Smooth muscle cell (in vitro differentiated cells): ENCODE measurements at regions not wholly inside any gene's neighbourhood (a gene's known extent, or its start where the extent isn't known, plus 50 kb on each side); places are given as distances from the start of the nearest gene placed in this dataset.
A peak's percentile ranks its signal among the peaks of the same experiment; 100 is the strongest.

ENCODE experiments used
- DNase-seq: peaks from one replicate; lab custom pipeline; 2025; ENCODE audit not compliant: unreplicated experiment; lab: John Stamatoyannopoulos, UW
- H2AFZ ChIP-seq: fragments of 200-600 bp; sonication (generic); 2 replicates; pipeline ENCODE4 v1.6.0; 2016; ENCODE audit warnings: antibody characterized with exemption, low read depth, mild to moderate bottlenecking
- H3F3A ChIP-seq: fragments of 200-600 bp; sonication (generic); 2 replicates; pipeline ENCODE4 v1.6.0; 2017; ENCODE audit warnings: antibody characterized with exemption, low read depth
- H3K27ac ChIP-seq: fragments of 200-600 bp; sonication (generic); 2 replicates; pipeline ENCODE4 v1.5.1; 2016; ENCODE audit warnings: low read depth, mild to moderate bottlenecking
- H3K27me3 ChIP-seq: fragments of 200-600 bp; sonication (generic); 2 replicates; pipeline ENCODE4 v1.6.1; 2016; ENCODE audit warnings: low read depth, mild to moderate bottlenecking
- H3K36me3 ChIP-seq: fragments of 200-600 bp; sonication (generic); 2 replicates; pipeline ENCODE4 v1.5.1; 2016; ENCODE audit warnings: low read depth
- H3K4me1 ChIP-seq: fragments of 200-600 bp; sonication (generic); 2 replicates; pipeline ENCODE4 v1.5.1; 2016; ENCODE audit warnings: low read depth
- H3K4me2 ChIP-seq: fragments of 200-600 bp; sonication (generic); 2 replicates; pipeline ENCODE4 v1.6.0; 2016; ENCODE audit warnings: mild to moderate bottlenecking
- H3K4me3 ChIP-seq: fragments of 200-600 bp; sonication (generic); 2 replicates; pipeline ENCODE4 v1.5.1; 2016; ENCODE audit warnings: mild to moderate bottlenecking
- H3K79me2 ChIP-seq: fragments of 200-600 bp; sonication (generic); 2 replicates; pipeline ENCODE4 v1.6.0; 2016; ENCODE audit warnings: low read depth, mild to moderate bottlenecking
- H3K9ac ChIP-seq: fragments of 200-600 bp; sonication (generic); 2 replicates; pipeline ENCODE4 v1.6.0; 2016; ENCODE audit warnings: low read depth
- H3K9me3 ChIP-seq: fragments of 200-600 bp; sonication (generic); replicated peaks from 2 replicates; pipeline ENCODE4 v1.5.1; 2016; ENCODE audit warnings: low read depth
- H4K20me1 ChIP-seq: fragments of 200-600 bp; sonication (generic); 2 replicates; pipeline ENCODE4 v1.6.0; 2016; ENCODE audit warnings: low read depth
- WGBS: methylation state at CpG from one replicate; pipeline ENCODE4 v1.1.7; 2016; ENCODE audit warnings: low lambda C conversion rate; 5-methylcytosine and 5-hydroxymethylcytosine counted together
- TF ChIP-seq, protein P1 (sequence below): fragments of 200-600 bp; sonication (generic); IDR thresholded peaks from 2 replicates; pipeline ENCODE4 v1.5.1; 2017; ENCODE audit warnings: borderline replicate concordance, mild to moderate bottlenecking, antibody characterized with exemption; ENCODE audit not compliant: insufficient read depth, poor library complexity, severe bottlenecking

DNA sequence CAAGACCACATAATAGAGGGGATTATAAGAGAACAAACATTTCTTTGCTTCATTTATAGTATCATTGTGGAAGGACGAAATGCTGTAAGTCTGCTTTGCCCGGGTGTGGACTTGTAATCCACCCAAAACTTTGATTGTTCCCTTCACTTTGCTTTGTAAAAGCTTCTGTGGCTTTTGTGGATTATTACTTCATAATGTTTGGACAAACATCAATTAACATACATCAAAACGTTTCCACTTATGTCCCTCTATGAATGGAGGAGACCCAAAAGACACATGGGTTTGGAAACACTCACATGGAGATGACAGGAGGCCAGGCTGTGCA, 415.4 kb downstream of the SPRY1 start:
- no peaks in the 10 kb centered on the region for H3K79me2 ChIP-seq
- TF ChIP-seq, protein P1, sequence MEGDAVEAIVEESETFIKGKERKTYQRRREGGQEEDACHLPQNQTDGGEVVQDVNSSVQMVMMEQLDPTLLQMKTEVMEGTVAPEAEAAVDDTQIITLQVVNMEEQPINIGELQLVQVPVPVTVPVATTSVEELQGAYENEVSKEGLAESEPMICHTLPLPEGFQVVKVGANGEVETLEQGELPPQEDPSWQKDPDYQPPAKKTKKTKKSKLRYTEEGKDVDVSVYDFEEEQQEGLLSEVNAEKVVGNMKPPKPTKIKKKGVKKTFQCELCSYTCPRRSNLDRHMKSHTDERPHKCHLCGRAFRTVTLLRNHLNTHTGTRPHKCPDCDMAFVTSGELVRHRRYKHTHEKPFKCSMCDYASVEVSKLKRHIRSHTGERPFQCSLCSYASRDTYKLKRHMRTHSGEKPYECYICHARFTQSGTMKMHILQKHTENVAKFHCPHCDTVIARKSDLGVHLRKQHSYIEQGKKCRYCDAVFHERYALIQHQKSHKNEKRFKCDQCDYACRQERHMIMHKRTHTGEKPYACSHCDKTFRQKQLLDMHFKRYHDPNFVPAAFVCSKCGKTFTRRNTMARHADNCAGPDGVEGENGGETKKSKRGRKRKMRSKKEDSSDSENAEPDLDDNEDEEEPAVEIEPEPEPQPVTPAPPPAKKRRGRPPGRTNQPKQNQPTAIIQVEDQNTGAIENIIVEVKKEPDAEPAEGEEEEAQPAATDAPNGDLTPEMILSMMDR: no peak
- no peaks in the 10 kb centered on the region for H3K9me3 ChIP-seq
- H3K9ac ChIP-seq: no peak overlapping the region
- H3K4me3 ChIP-seq: no peak overlapping the region
- H2AFZ ChIP-seq: peak overlapping the region; percentile 12
- H3K27ac ChIP-seq: no peak overlapping the region
- no peaks in the 10 kb centered on the region for H3K36me3 ChIP-seq
- H3K4me2 ChIP-seq: no peak overlapping the region
- no peaks in the 10 kb centered on the region for H3F3A ChIP-seq
- WGBS: 87% methylated on average over 3 of the region's 3 CpGs
- H4K20me1 ChIP-seq: no peaks in the 10 kb centered on the region
- H3K27me3 ChIP-seq: no peaks in the 10 kb centered on the region
- DNase-seq: no peak
- no peaks in the 10 kb centered on the region for H3K4me1 ChIP-seq

DNA sequence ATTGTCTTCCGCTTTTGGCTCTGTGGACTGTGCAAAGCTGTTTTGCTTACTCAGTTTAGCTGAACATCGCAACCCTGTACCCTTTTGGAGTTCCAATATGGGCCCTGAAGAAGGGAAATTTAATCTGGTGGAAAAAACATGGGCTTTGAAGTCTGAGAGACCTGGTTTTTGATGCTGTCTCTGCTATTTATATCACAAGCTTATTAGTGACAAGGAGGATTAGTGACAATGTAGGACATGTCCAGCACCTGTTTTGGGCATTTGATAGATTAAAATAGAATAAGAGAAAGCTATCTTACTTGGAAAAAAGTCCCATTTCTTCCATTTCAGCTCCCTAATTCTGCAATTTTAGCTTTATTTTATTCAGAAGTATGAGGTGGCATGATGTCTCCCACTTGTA, 417.3 kb downstream of the SPRY1 start:
- no peaks in the 10 kb centered on the region for H3K27me3 ChIP-seq
- TF ChIP-seq, protein P1: no peak
- WGBS: 97% methylated on average over 2 of the region's 2 CpGs

DNA sequence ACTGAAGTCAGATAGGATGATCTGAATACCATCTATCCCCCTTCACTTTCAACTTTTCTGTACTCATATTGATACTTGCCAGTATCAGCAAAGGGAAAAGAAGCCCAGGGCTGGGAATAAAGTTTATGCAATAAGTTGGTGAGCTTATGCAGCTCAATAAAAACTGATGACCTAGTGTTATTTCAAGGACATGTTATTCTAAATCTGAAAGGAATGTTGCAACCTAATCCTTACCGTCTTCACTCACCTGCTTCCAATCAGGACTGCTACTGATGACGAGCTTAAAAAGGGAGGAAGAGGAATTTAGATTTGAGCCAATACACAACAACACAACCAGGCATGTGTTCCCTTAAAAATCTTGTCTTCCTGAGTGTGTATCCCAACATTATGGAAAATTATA, 419.9 kb downstream of the SPRY1 start:
- H3K4me1 ChIP-seq: no peaks in the 10 kb centered on the region
- TF ChIP-seq, protein P1: no peak
- no peaks in the 10 kb centered on the region for H3K9me3 ChIP-seq
- H2AFZ ChIP-seq: no peak overlapping the region
- 56% methylated on average over 2 of the region's 2 CpGs for WGBS
- no peaks in the 10 kb centered on the region for H3K27me3 ChIP-seq
- no peaks in the 10 kb centered on the region for H3K36me3 ChIP-seq
- H3K27ac ChIP-seq: no peak overlapping the region
- H3F3A ChIP-seq: no peaks in the 10 kb centered on the region
- H3K9ac ChIP-seq: no peak overlapping the region
- H3K79me2 ChIP-seq: no peaks in the 10 kb centered on the region
- H3K4me3 ChIP-seq: no peak overlapping the region
- no peaks in the 10 kb centered on the region for H4K20me1 ChIP-seq
- H3K4me2 ChIP-seq: no peak overlapping the region
- no peak for DNase-seq

More for the DNA sequence above, 417.3 kb downstream of the SPRY1 start:
- H3K36me3 ChIP-seq: no peaks in the 10 kb centered on the region
- H3K4me1 ChIP-seq: no peaks in the 10 kb centered on the region
- no peaks in the 10 kb centered on the region for H4K20me1 ChIP-seq
- no peak overlapping the region for H3K4me3 ChIP-seq
- H2AFZ ChIP-seq: no peak overlapping the region
- H3K9me3 ChIP-seq: no peaks in the 10 kb centered on the region
- no peaks in the 10 kb centered on the region for H3K79me2 ChIP-seq
- no peaks in the 10 kb centered on the region for H3F3A ChIP-seq
- no peak for DNase-seq
- H3K4me2 ChIP-seq: no peak overlapping the region
- no peak overlapping the region for H3K27ac ChIP-seq
- no peak overlapping the region for H3K9ac ChIP-seq

DNA sequence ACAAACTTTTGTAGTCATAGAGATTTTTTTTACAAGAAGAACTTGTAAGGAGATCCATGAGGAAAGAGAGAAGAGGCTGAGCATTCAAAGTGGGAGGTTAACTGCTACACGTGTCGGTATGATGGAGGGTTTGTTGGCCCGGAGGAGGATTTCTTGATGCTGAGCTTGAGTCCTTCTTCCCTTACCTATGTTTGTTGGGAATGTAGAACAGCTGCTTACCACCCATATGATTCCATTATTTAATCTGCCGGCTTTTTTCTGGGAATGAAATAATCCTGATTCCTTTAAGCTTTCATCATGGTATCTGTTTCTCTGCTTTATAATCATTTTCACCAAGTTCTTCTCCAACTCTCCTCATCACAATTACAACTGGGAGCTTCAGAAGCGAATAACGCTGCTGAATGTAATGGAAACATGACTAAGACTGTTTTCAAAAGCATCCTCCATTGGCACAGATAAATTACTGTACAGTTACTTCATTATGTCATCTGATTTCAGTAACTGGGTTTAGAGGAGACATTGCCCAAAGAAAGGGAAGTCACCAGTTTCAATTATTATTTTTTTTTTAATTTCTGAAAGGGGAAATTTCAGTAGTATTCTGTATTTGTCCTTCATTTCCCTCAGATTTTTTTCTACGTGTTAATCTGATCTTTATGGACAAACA, 420.6 kb downstream of the SPRY1 start:
- no peak overlapping the region for H3K27ac ChIP-seq
- no peaks in the 10 kb centered on the region for H3K4me1 ChIP-seq
- no peak overlapping the region for H3K4me3 ChIP-seq
- H3K27me3 ChIP-seq: no peaks in the 10 kb centered on the region
- TF ChIP-seq, protein P1: no peak
- H3K79me2 ChIP-seq: no peaks in the 10 kb centered on the region
- H3K9me3 ChIP-seq: no peaks in the 10 kb centered on the region
- DNase-seq: no peak
- H2AFZ ChIP-seq: no peak overlapping the region
- H3F3A ChIP-seq: no peaks in the 10 kb centered on the region
- H3K4me2 ChIP-seq: no peak overlapping the region
- H3K36me3 ChIP-seq: no peaks in the 10 kb centered on the region
- 95% methylated on average over 7 of the region's 7 CpGs for WGBS
- no peaks in the 10 kb centered on the region for H4K20me1 ChIP-seq
- H3K9ac ChIP-seq: no peak overlapping the region
